A549 (cell line): ENCODE measurements at regions not wholly inside any gene's neighbourhood (a gene's known extent, or its start where the extent isn't known, plus 50 kb on each side); places are given as distances from the start of the nearest gene placed in this dataset.

Experiments
- ATAC-seq, 2 experiments: fragments of 200-7000 bp in 1 of 2; fragments of >200 bp in 1 of 2; cut with Nextera tagmentation in 1 of 2; cut with Tn5 transposase in 1 of 2; 3 replicates each; pipeline versions ENCODE4 v1.8.0 to v1.9.1; 2018 to 2020; ENCODE audit warnings: mild to moderate bottlenecking in 1 of 2, moderate library complexity in 1 of 2
- CTCF ChIA-PET: fragments of 300-600 bp; sonication (Branson Sonifier 250); formaldehyde crosslinking; extraction: SDS; loops from one replicate; lab custom pipeline; 2021; ENCODE audit warnings: antibody characterized with exemption, inconsistent platforms; lab: Yijun Ruan, JAX
- POLR2A ChIA-PET: fragments of 350-600 bp; formaldehyde crosslinking; extraction: SDS; loops from one replicate; lab custom pipeline; 2021; ENCODE audit warnings: antibody characterized with exemption, inconsistent platforms; lab: Yijun Ruan, JAX
- DNase-seq, 2 experiments: peaks; one replicate each; pipeline versions ENCODE4 v3.0.0 to v3.0.0-alpha.2; 2011 to 2016; ENCODE audit warnings: low read depth in 1 of 2, low spot score in 1 of 2
- FAIRE-seq: peaks from 2 replicates; lab custom pipeline; 2011; peaks lifted over from hg19 to GRCh38; lab: Jason Lieb, UNC
- H3K27ac ChIP-seq, 2 experiments: fragments of >200 bp; sonication (Bioruptor Twin); formaldehyde crosslinking; 3 replicates each; pipeline ENCODE4 v1.5.1; 2016 to 2017
- H3K4me1 ChIP-seq: fragments of >200 bp; sonication (Bioruptor Twin); formaldehyde crosslinking; 3 replicates; pipeline ENCODE4 v1.6.1; 2016
- H3K4me2 ChIP-seq: fragments of >200 bp; sonication (Bioruptor Twin); formaldehyde crosslinking; 3 replicates; pipeline ENCODE4 v1.6.1; 2016
- H3K4me3 ChIP-seq: fragments of >200 bp; sonication (Bioruptor Twin); formaldehyde crosslinking; 3 replicates; pipeline ENCODE4 v1.5.1; 2016
- H3K9me3 ChIP-seq: fragments of >200 bp; sonication (Bioruptor Twin); formaldehyde crosslinking; 3 replicates; pipeline ENCODE4 v1.6.1; 2016
- CEBPB ChIP-seq, 2 experiments: fragments of >200 bp in 1 of 2; sonication (Bioruptor Twin) in 1 of 2; formaldehyde crosslinking in 1 of 2; IDR thresholded peaks; 2 replicates each; pipeline ENCODE4 v1.6.1; 2012 to 2016
- CHD2 ChIP-seq: fragments of 150-350 bp; IDR thresholded peaks from 2 replicates; pipeline ENCODE4 v1.6.1; 2014; ENCODE audit warnings: low read length; ENCODE audit not compliant: partially characterized antibody
- CHD4 ChIP-seq: fragments of 200-600 bp; sonication (generic); IDR thresholded peaks from 2 replicates; pipeline ENCODE4 v1.6.1; 2016; ENCODE audit warnings: antibody characterized with exemption, mild to moderate bottlenecking, borderline replicate concordance
- CTCF ChIP-seq: fragments of >200 bp; sonication (Bioruptor Twin); formaldehyde crosslinking; IDR thresholded peaks from 3 replicates; pipeline ENCODE4 v1.5.1; 2016
- ELK1 ChIP-seq: fragments of 150-350 bp; IDR thresholded peaks from 2 replicates; pipeline ENCODE4 v1.6.1; 2014; ENCODE audit warnings: low read depth, mild to moderate bottlenecking, low read length
- ESRRA ChIP-seq: fragments of 150-350 bp; IDR thresholded peaks from 2 replicates; pipeline ENCODE4 v1.6.1; 2014; ENCODE audit warnings: mild to moderate bottlenecking, low read length, borderline replicate concordance
- FOSB ChIP-seq: fragments of 250-450 bp; sonication (Bioruptor Pico); IDR thresholded peaks from 2 replicates; pipeline ENCODE4 v1.5.0; 2020; ENCODE audit warnings: mild to moderate bottlenecking, moderate library complexity
- FOXS1 ChIP-seq: fragments of 250-450 bp; sonication (Bioruptor Pico); IDR thresholded peaks from 2 replicates; pipeline ENCODE4 v1.5.0; 2020; ENCODE audit warnings: mild to moderate bottlenecking, moderate library complexity
- HOXB13 ChIP-seq: fragments of 250-450 bp; sonication (Bioruptor Pico); IDR thresholded peaks from 2 replicates; pipeline ENCODE4 v1.5.0; 2020; ENCODE audit warnings: low read depth, mild to moderate bottlenecking, moderate library complexity
- JUNB ChIP-seq: fragments of >200 bp; sonication (Bioruptor Twin); formaldehyde crosslinking; IDR thresholded peaks from 2 replicates; pipeline ENCODE4 v1.6.1; 2016
- KDM1A ChIP-seq: fragments of 200-600 bp; sonication (generic); IDR thresholded peaks from 2 replicates; pipeline ENCODE4 v1.6.1; 2016; ENCODE audit warnings: low read depth, mild to moderate bottlenecking
- MYC ChIP-seq: IDR thresholded peaks from 2 replicates; pipeline ENCODE4 v1.6.1; 2012; ENCODE audit warnings: mild to moderate bottlenecking, inconsistent platforms, low read length, improper control_type of control experiment, borderline replicate concordance
- NFE2L2 ChIP-seq: fragments of 150-350 bp; conservative IDR thresholded peaks from 2 replicates; pipeline ENCODE4 v1.6.1; 2014; ENCODE audit warnings: low read length
- NR3C1 ChIP-seq: fragments of >200 bp; sonication (Bioruptor Twin); formaldehyde crosslinking; IDR thresholded peaks from 3 replicates; pipeline ENCODE4 v1.6.1; 2017
- PHF8 ChIP-seq: fragments of 200-600 bp; sonication (generic); IDR thresholded peaks from 2 replicates; pipeline ENCODE4 v1.6.1; 2016; ENCODE audit warnings: low read depth, mild to moderate bottlenecking, antibody characterized with exemption, moderate library complexity, borderline replicate concordance
- POLR2A ChIP-seq: IDR thresholded peaks from 2 replicates; pipeline ENCODE4 v1.6.1; 2012; ENCODE audit warnings: mild to moderate bottlenecking, low read length
- RAD21 ChIP-seq, 2 experiments: fragments of >200 bp in 1 of 2; sonication (Bioruptor Twin) in 1 of 2; formaldehyde crosslinking in 1 of 2; IDR thresholded peaks in 1 of 2; conservative IDR thresholded peaks in 1 of 2; 2 replicates in 1 of 2; 3 replicates in 1 of 2; pipeline ENCODE4 v1.6.1; 2012 to 2018; ENCODE audit warnings: inconsistent platforms in 1 of 2
- RFX5 ChIP-seq: fragments of 450-650 bp; IDR thresholded peaks from 2 replicates; pipeline ENCODE4 v1.7.1; 2014; ENCODE audit warnings: antibody characterized with exemption, mild to moderate bottlenecking, moderate library complexity
- SMC3 ChIP-seq: fragments of >200 bp; sonication (Bioruptor Twin); formaldehyde crosslinking; IDR thresholded peaks from 3 replicates; pipeline ENCODE4 v1.6.1; 2018; ENCODE audit warnings: inconsistent platforms
- TP53 ChIP-seq: fragments of 250-450 bp; sonication (Bioruptor Pico); IDR thresholded peaks from 2 replicates; pipeline ENCODE4 v1.5.0; 2021; ENCODE audit warnings: mild to moderate bottlenecking, moderate library complexity
- USF2 ChIP-seq: fragments of 450-650 bp; IDR thresholded peaks from 2 replicates; pipeline ENCODE4 v1.6.1; 2014; ENCODE audit warnings: antibody characterized with exemption
- WGBS: methylation state at CpG from one replicate; pipeline ENCODE4 v1.1.6; 2017; ENCODE audit errors: missing lambda C conversion rate; 5-methylcytosine and 5-hydroxymethylcytosine counted together
- TF ChIP-seq, protein P1 (sequence below): IDR thresholded peaks from 2 replicates; pipeline ENCODE4 v1.6.1; 2012; ENCODE audit warnings: low read depth, borderline replicate concordance
- TF ChIP-seq, protein P2 (sequence below): IDR thresholded peaks from 2 replicates; pipeline ENCODE4 v1.6.1; 2012

DNA sequence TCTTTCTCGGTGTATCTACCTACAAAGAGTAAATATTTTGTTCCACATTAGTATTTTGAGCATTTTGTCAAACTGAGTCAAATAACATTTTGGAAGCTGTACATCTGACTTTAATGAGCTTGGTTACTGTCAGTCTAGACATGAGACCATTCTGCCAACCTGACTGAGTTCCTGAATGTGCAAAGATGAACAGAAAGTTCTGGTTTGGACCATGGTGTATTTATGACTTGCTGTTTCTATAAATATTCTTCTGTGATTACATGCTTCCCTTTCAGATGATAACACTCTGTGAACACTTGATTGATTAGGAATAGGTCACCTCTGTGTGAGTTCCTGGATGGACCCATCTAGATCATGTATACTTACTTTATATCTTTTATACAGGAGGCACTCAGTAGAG, 827.8 kb downstream of the VRK1 start:
- no peak for DNase-seq
- H3K9me3 ChIP-seq, result no peaks in the 10 kb centered on the region
- no peak for FAIRE-seq
- POLR2A ChIA-PET, result no interaction called here
- ATAC-seq, result no peak
- CTCF ChIA-PET, result no interaction called here
- no peaks in the 10 kb centered on the region for H3K4me1 ChIP-seq
- TF ChIP-seq TP53 (CRISPR knock-in tag) (no peak), CHD4 (no peak), RFX5 (no peak), ELK1 (no peak), RAD21 (conservative IDR thresholded peaks at IDR 0.05 in 1 of 2, IDR thresholded peaks at IDR 0.05 in 1 of 2) (no peak), FOSB (no peak), CHD2 (no peak), HOXB13 (CRISPR knock-in tag) (no peak), KDM1A (no peak), MYC (no peak)
- TF ChIP-seq, protein P1, sequence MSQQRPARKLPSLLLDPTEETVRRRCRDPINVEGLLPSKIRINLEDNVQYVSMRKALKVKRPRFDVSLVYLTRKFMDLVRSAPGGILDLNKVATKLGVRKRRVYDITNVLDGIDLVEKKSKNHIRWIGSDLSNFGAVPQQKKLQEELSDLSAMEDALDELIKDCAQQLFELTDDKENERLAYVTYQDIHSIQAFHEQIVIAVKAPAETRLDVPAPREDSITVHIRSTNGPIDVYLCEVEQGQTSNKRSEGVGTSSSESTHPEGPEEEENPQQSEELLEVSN, result no peak
- TF ChIP-seq, protein P2, sequence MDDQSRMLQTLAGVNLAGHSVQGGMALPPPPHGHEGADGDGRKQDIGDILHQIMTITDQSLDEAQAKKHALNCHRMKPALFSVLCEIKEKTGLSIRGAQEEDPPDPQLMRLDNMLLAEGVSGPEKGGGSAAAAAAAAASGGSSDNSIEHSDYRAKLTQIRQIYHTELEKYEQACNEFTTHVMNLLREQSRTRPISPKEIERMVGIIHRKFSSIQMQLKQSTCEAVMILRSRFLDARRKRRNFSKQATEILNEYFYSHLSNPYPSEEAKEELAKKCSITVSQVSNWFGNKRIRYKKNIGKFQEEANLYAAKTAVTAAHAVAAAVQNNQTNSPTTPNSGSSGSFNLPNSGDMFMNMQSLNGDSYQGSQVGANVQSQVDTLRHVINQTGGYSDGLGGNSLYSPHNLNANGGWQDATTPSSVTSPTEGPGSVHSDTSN, result no peak
- H3K4me2 ChIP-seq, result no peak overlapping the region
- WGBS, result 0% methylated on average over 1 of the region's 1 CpG
- H3K4me3 ChIP-seq, result no peak overlapping the region
- no peak overlapping the region for H3K27ac ChIP-seq

- ChIA-PET POLR2A (no interaction called here), CTCF (no interaction called here)
- no peaks in the 10 kb centered on the region for H3K4me1 ChIP-seq
- H3K27ac ChIP-seq, result no peak overlapping the region
- H3K4me2 ChIP-seq, result no peak overlapping the region
- TF ChIP-seq FOXS1 (no peak), CHD4 (no peak), CTCF (no peak)
- FAIRE-seq, result no peak
- H3K9me3 ChIP-seq, result no peaks in the 10 kb centered on the region
- ATAC-seq, result no peak
- 0% methylated on average over 3 of the region's 3 CpGs for WGBS
- no peak overlapping the region for H3K4me3 ChIP-seq
- DNase-seq, result no peak
Observed at GRCh38 chr14:97625477-97625876, 828.3 kb downstream of the VRK1 start.

DNA sequence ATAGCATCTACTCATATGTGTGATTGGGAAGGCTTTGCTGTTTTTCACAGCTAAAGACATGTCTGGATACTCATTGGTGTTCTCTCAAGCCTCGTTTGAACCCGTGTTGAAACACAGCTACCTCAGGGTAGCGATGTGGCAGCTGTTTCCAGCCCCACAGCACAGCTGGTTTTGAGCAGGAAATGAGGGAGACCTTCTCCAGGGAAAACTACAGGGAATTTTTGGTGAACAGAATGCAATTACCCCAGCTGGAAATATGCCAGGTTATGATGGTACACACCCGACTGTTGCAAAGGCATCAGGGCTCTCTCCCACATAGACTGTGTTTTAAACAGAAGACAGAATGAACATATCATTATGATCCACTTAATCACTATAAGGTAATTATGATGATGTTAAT, 828.9 kb downstream of the VRK1 start:
- Histone ChIP-seq H3K27ac (no peak overlapping the region), H3K4me1 (no peaks in the 10 kb centered on the region), H3K4me3 (no peak overlapping the region), H3K4me2 (no peak overlapping the region), H3K9me3 (no peaks in the 10 kb centered on the region)
- ATAC-seq (no peak), FAIRE-seq (no peak), DNase-seq (no peak)
- ChIA-PET CTCF (no interaction called here), POLR2A (no interaction called here)
- WGBS, result 3% methylated on average over 3 of the region's 4 CpGs
- TF ChIP-seq USF2 (no peak), MYC (no peak), ESRRA (no peak), ELK1 (no peak), TP53 (CRISPR knock-in tag) (no peak), SMC3 (no peak), NR3C1 (no peak), JUNB (no peak), NFE2L2 (no peak), PHF8 (no peak), CEBPB (IDR thresholded peaks at IDR 0.05) (no peak), POLR2A (no peak)
- TF ChIP-seq, protein P2, result no peak
